ENCODE measurements at regions not wholly inside any gene's neighbourhood (a gene's known extent, or its start where the extent isn't known, plus 50 kb on each side); places are given as distances from the start of the nearest gene placed in this dataset.
"Not testable (repeated sequence)": the region's sequence is repeated elsewhere in the genome, so short reads cannot be mapped to it uniquely, and the experiment has no call there.

DNA sequence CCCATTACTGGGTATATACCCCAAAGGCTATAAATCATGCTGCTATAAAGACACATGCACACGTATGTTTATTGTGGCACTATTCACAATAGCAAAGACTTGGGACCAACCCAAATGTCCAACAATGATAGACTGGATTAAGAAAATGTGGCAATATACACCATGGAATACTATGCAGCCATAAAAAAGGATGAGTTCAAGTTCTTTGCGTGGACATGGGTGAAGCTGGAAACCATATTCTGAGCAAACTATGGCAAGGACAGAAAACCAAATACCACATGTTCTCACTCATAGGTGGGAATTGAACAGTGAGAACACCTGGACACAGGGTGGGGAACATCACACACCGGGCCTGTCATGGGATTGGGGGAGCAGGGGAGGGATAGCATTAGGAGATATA is 54.4 kb upstream of the MUCL1 start:
- intact Hi-C loops (cut with DNase I); DNase-seq: not testable (repeated sequence)

DNA sequence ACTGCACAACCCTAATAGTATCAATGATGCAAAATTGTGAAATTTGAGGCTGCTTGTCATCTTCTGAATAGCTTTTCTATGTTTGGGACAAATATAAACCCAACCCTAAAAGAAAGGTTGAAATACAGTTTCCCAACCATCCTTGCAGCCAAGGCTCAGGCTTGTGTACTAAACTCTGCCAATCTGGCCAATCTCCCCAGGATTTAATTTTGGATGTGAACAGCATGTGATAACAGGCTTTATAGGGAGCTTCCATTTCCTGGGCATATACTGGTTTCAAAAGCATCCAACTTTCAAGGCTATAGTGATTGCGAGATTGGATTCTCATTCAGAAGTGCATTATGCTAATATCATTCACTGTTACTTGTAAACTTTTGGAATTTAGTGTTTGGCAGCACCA is 55.7 kb upstream of the MUCL1 start:
- DNase-seq: no peak
- intact Hi-C loops (cut with DNase I): no loop called here

DNA sequence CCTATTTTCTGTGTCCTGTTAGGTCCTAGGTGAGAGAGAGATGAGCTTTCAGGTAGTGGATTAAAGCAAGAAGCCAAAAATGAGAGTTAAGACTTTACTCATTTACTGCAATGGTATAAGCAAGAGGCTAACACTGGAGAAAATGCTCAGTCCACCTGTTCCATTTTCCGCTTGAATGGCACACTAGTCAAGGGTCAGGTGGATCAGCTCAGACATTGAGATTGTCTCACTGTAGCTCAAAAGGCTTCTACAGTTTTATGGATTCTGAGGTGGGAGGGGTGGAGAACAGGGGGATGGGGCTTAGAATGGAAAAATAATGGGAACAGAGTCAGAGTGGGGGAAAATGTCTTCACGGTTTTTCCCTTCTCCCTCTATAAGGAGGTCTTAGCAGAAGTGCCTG is 57.3 kb upstream of the MUCL1 start:
- intact Hi-C loops (cut with DNase I): no loop called here
- no peak for DNase-seq

DNA sequence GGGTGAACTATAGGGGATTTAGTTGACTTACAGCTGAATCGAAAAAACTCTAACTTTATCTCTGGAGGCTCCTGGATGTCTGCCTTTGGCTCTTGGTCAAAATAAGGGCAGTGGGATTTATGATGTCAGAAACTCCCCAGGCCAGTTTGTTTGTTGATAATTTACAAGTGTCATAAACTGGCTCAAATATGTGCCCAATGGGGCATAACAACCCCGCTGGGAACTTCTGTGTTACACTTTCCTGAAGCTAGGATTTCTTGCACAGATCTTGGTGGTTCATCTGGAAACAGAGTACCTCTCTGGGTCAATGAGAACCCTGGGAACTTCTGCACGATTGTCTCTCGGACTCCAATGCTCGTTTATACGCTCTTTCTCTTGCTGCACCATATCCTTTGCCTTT is 58.7 kb upstream of the MUCL1 start:
- intact Hi-C loops (cut with DNase I): no loop called here
- DNase-seq: no peak

DNA sequence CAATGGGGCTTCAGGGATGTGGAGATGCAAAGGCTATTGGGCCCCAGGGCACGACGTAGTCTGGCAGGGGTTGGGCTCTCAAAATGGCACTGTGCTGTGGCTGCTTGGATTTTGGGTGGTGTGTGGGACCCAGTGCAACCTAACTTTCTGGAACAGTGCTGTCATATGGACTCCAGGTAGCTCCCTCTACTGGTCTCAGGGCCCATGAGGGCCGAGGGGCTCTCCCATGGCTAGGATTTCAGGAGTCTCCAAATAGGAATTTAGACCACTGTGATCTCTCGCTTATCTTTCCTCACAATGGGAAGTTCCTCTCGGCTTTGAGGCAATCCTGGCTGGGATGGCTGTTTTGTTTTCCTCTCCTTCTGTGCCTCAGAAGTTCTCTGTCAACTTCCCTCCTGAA is 68.2 kb upstream of the MUCL1 start:
- DNase-seq: no peak
- intact Hi-C loops (cut with DNase I): no loop called here

DNA sequence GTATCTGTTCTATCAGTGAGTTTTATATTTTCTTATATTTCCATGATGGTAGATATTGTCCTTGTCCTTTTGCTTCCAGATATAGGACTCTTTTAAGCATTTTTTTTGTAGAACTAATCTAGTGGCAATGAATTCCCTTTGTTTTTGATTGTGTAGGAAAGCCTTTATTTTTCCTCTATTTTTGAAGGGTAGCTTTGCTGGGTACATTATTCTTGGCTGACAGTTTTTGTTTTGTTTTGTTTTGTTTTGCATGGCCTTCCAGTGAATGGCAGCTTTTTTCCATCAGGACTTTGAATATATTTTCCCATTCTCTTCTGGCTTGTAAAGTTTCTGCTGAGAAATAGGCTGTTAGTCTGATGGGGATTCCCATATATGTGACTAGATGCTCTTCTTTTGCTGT is 70.2 kb upstream of the MUCL1 start:
- intact Hi-C loops (cut with DNase I): no loop called here
- DNase-seq: no peak

DNA sequence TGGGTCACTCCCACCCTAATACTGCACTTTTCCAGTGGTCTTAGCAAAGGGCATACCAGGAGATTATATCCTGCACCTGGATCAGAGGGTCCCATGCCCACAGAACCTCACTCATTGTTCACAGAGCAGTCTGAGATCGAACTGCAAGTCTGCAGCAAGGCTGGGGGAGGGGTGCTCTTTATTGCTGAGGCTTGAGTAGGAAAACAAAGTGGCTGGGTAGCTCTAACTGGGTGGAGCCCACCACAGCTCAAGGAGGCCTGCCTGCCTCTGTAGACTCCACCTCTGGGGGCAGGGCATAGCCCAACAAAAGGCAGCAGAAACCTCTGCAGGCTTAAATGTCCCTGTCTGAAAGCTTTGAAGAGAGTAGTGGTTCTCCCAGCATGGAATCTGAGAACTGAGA is 77.3 kb upstream of the MUCL1 start:
- intact Hi-C loops (cut with DNase I); DNase-seq: not testable (repeated sequence)

DNA sequence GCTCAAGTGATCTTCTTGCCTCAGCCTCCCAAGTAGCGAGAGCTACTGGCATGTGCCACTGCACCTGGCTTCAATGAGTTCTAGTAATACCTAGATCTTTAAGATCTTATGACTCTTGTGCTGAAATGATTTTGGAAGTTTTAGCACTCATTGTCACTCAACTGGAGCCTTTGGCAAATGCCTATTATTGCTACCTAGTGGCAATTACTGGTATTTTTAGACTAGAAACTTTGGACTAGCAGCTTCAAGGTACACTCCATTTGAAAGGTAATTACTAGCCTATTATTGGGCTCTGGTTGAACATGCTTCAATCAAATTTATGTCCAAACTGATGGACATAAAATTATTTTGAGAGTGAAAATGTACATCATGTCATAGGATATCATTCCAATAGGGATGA is 80.7 kb upstream of the MUCL1 start:
- no peak for DNase-seq
- intact Hi-C loops (cut with DNase I): no loop called here

DNA sequence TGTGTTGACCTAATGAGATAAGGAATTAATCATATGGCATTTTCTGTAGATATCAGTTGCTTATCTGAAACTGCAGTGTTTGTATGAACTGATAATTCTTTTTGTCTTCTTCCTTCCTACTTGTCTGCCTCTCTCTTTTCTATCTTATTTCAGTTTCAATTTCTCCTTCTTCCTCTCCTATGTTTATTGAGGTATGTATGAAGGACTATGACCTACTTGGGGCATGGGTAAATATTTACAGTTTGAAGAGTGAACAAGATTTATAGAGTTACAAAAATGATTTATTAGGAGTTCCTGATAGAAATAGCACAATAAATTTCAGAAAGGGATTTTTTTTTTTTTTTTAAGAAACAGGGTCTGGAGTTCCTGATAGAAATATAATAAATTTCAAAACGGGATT is 88.7 kb upstream of the MUCL1 start:
- intact Hi-C loops (cut with DNase I): no loop called here
- no peak for DNase-seq

DNA sequence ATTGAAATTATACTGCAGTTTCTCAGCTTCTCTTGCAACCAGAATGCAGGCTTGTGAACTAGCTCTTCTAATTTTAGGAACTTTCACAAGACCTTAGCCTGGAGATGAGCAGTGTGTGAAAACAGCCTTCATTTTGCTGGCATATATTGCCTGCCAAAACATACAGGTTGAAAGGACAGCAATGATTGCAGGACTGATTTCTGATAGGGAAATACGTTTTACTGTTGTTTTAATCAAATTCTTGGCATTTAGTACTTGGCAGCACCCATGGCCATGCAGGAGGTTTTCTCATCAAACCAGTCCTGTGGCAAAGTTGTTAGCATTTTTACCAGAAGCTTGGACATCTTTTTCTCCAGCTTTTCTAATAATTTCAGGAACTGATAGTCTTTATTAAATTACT is 91.9 kb upstream of the MUCL1 start:
- DNase-seq: no peak
- intact Hi-C loops (cut with DNase I): no loop called here

DNA sequence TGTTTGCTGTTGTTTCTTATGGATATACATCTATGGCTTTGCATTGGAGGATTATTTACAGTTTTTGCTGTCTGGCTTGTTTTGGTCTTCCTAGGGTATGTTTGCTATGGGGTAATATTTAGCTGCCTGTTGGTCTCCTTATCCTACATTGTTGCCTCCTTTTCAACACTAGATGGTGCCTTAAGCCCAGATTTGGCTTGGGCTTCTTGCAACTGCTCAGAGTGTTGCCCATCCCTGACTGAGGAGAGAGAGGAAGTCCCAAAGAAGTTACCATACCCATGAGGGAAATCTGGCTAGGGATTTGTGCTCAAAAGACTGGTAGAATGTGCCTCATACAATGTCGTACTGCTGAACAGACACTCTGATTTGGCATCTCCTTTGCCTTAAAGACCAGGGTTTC is 94.6 kb upstream of the MUCL1 start:
- intact Hi-C loops (cut with DNase I): no loop called here

DNA sequence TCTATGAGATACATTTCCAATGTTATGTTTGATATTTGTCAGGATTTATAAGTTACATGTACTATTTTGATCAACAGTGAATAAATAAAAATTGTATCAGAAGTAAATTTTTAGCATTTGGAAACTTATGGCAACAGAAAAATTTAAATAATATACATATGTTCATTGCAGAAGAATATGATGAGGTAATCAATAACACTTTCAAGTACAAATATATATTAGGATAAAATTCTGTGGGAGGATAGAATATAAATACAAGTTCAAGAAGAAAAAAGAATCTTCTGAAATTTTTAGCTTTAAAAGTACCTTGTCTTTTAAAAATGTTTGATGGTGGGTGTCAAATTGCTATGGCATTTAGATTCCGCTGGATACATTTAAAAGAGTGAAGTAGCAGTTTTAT is 102.8 kb upstream of the MUCL1 start:
- intact Hi-C loops (cut with DNase I): loop anchor here (5.0 kb wide), 1 partner anchor 206 kb away; no protein-coding TSS in a partner anchor
- DNase-seq: no peak

More for the DNA sequence above, 94.6 kb upstream of the MUCL1 start:
- DNase-seq: peak in 17 of 42 donors; percentile 6 to 65 (median 26)

DNA sequence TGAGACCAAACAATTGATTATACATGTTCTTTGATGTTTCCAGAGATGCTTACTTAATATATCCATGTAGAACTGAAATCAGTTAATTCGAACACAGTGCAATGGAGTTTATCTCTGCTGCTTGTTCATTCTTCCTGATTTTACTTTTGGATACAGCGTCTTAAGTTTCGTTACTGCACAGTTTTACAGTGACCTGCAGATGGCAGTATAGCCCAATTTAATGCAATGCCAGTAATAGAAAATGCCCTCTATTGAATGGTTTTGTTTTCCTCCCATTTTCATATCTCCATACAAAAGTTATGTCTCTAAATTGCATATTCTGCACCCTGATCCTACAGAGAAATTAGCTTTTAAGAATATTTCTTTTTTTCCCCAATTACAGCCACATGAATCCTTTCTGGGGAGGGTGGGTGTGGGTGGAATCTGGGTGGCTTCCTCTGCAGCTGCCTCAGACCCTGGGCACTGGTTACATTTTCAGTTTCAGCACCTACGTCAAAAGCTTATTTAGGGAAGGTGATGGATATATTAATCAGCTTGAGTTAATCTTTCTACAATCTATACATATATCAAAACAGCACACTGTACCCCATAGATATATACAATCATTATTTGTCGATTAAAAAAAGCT is 101.1 kb upstream of the DCD start:
- DNase-seq: peak in 22 of 42 donors; percentile 5 to 73 (median 44)
- intact Hi-C loops (cut with DNase I): no loop called here

DNA sequence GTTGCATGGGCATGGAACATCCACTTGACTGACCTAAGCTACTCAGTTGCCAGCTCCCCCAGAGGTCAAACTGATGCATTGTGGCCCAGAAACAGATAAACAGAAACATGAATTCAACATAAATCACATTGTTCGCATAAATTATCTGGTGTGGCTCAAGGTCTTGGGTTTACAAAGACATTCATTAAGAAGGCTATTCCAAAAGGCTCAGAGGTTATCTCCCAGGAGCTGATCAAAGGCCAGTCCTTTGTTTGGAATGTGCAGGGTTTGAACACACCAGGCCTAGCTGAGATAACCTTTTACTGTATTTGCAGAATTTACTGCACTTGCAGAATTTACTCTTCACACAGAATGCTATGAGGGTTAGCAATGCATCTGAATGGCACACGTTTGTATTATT is 96.4 kb upstream of the DCD start:
- intact Hi-C loops (cut with DNase I): no loop called here
- no peak for DNase-seq

DNA sequence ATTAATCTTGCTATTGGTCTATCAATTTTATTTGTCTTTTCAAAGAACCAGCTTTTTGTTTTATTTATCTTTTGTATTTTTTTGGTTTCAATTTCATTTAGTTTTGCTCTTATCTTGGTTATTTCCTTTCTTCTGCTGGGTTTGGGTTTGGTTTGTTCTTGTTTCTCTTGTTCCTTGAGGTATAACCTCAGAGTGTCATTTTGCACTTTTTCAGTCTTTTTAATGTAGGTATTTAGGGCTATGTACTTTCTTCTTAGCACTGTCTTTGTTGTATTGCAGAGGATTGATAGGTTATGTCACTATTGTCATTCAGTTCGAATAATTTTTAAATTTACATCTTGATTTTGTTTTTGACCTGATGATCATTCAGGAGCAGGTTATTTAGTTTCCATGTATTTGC is 92.7 kb upstream of the DCD start:
- no peak for DNase-seq
- intact Hi-C loops (cut with DNase I): no loop called here

DNA sequence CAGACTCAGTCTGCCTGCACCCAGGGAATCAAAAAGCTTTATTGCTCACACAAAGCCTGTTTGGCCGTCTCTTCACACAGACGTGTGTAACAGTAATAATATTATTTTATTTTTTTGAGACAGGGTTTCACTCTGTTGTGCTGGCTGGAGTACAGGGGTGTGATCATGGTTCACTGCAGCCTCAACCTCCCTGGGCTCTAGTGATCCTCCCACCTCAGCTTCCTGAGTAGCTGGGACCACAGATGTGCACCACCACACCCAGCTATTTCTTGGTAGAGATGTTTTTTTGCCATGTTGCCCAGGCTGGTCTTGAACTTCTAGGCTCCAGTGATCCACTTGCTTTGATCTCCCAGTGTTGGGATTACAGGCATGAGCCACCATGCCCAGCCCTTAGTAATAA is 88.4 kb upstream of the DCD start:
- DNase-seq: no peak
- intact Hi-C loops (cut with DNase I): no loop called here

DNA sequence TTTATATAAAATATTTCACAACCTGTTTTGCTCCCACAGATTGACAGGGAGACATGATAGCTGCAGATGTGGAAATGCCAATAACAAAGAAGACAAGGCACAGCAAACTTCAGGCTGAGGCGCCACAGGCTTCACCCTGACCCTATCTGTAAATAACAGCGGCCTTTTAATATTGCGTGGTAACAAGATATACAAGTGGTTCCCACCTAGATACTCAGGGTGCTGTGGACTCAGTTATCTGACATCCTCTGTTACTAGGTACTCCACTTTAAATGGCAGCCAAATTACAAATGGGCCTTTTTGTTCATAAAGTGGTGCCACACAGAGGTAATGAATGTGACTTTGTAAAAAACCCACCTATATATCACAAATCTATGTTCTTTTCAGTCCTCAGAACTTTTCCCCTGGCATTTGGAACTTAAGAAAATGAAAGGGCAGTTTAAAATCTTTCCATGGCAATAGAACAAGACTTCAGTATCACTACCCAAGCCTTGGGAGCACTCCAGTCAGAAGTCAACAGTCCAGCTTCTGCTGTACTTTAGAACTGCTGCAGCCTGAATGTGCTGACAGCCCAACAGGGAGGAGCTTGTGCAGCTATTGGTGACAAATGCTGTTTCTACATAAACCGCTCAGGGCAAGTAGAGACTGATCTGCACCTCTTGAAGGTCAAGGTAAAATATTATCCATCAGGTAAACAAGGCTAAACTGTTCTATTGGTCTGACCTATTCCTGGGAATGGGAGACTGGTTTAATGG is 86.2 kb upstream of the DCD start:
- intact Hi-C loops (cut with DNase I): no loop called here
- DNase-seq: no peak

DNA sequence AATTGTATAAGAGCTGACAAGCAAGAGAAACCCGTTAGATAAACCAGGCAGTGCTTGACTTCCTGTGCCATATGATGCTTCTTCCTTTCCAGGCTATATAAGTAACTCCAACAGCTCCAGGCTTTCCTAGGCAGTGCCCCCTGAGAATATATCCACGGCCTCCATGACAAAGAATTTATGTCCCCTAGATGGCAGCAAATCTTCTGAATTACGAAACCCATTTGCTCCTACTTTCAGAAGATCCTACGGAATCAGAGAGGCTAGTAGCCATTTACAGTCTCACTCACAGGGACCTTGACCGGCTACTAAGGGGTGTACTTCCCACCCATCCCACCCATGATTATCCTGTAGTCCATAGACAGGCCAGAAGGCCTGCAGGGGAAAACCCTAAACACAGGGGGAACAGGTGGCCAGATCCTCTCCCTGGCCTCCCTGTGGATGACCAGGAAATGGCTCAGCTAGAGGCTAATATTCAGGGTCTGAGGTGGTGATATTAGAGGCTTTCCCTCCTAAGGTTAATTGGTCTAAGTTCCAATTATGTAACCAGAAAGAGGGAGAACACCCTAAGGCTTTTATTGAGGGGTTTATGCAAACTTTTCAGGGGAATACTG is 77.2 kb upstream of the DCD start:
- DNase-seq: peak in 2 of 42 donors; percentile 6 to 14
- intact Hi-C loops (cut with DNase I): no loop called here

DNA sequence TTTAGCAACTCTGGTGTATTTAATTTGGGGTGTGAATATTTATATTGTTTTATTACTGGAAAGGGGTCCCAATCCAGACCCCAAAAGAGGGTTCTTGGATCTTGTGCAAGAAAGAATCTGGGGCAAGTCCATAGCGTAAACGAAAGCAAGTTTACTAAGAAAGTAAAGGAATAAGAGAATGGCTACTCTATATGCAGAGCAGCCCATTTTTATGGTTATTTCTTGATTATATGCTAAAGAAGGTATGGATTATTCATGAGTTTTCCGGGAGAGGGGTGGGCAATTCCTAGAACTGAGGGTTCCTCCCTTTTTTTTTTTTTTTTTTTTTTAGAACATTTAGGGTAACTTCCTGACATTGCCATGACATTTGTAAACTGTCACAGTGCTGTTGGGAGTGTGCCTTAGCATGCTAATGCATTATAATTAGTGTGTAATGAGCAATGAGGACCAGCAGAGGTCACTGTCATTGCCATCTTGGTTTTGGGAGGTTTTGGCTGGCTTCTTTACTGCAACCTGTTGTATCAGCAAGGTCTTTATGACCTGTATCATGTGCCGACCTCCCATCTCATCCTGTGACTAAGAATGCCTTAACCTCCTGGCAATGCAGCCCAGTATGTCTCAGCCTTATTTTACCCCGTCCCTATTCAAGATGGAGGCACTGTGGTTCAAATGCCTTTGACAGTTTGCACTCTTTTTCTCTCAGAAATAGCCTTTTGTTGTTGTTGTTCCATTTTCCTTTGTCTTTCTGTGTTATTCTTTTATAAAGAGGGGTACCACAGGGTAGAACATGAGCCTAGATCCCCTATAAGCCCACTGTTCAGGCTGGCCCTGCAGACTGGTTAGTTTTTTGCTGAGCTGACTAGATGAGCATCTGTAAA is 75.5 kb upstream of the DCD start:
- intact Hi-C loops (cut with DNase I): no loop called here

DNA sequence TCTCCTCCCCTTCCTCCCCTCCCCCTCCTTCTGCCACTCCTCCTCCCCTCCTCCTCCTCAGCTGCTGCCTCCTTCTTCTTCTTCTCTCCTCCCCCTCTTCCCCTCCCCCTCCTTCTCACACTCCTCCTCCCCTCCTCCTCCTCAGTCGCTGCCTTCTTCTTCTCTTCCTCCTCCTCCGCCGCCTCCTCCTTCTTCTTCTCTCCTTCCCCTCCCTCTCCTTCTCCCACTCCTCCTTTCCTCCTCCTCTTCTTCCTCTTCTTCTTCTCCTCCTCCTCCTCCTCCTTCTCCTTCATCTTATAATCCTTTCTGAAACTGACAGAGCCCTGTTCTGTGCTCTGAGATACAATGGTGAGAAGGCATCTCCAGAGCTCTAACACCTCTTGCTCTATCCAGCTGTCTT is 73.1 kb upstream of the DCD start:
- intact Hi-C loops (cut with DNase I): no loop called here
- DNase-seq: no peak

More for the DNA sequence above, 75.5 kb upstream of the DCD start:
- DNase-seq: peak in 7 of 42 donors; percentile 3 to 53 (median 17)

Measured in head of caudate nucleus (tissue), 42 donors.